GM13977 (cell line): ENCODE measurements at regions not wholly inside any gene's neighbourhood (a gene's known extent, or its start where the extent isn't known, plus 50 kb on each side); places are given as distances from the start of the nearest gene placed in this dataset.

ENCODE experiments used
- DNase-seq: peaks from one replicate; pipeline ENCODE4 v3.0.0; 2012; ENCODE audit warnings: low spot score
- CTCF ChIP-seq: IDR thresholded peaks from 2 replicates; pipeline ENCODE4 v1.5.1; 2012; ENCODE audit warnings: mild to moderate bottlenecking, control low read depth; ENCODE audit not compliant: insufficient read depth; ENCODE audit errors: extremely low read depth, missing control alignments
- in situ Hi-C: fragments of 300-500 bp; cut with MboI; formaldehyde crosslinking; loops from one replicate; pipeline ENCODE4 v1.12.0; 2022; ENCODE audit warnings: low sequenced_read_pairs, low pct_unique_long_range_greater_than_20kb, mixed read lengths, inconsistent platforms; ENCODE audit not compliant: unreplicated experiment

- TF ChIP-seq CTCF, result no peak
- no peak for DNase-seq
- in situ Hi-C loops, result no loop called here
Observed at GRCh38 chr3:162799910-162800309, 1303.3 kb downstream of the OTOL1 start.

DNA sequence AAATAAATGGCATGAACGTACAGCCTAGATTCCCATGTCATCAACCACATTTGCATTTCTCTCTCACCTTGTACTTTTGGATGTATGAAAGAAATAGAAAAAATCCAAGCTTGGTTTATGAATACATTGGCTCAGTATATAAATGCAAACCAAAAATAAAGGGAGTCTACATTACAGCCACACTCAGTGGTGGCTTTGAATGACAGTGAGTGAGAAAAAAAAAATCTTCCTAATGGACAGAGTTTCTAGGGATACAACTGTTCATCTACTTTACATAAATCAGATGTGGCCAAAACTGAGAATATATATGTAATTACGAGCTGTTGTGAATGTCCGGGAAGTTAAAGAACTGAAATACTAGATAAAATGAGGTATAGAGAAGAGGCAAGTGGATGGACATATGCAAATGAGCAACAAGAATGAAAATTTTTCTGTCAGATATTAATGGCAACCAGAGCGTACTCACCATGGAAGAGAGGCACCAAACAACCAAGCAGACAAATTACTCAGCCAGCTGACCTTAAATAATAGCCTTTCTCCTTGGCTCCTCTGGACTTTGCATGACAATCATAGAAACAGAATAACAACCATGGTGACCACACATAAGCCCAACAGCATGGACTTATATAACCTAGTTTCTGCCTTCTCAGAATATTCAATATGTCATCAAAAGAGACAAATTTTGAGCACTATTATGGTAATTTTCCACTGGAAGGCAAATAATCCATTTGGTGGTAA is 1305.8 kb downstream of the OTOL1 start:
- DNase-seq, result no peak
- in situ Hi-C loops, result no loop called here
- no peak for TF ChIP-seq CTCF

- no peak for DNase-seq
- TF ChIP-seq CTCF, result no peak
- in situ Hi-C loops, result no loop called here
Observed at GRCh38 chr3:162810776-162811175, 1314.2 kb downstream of the OTOL1 start.

DNA sequence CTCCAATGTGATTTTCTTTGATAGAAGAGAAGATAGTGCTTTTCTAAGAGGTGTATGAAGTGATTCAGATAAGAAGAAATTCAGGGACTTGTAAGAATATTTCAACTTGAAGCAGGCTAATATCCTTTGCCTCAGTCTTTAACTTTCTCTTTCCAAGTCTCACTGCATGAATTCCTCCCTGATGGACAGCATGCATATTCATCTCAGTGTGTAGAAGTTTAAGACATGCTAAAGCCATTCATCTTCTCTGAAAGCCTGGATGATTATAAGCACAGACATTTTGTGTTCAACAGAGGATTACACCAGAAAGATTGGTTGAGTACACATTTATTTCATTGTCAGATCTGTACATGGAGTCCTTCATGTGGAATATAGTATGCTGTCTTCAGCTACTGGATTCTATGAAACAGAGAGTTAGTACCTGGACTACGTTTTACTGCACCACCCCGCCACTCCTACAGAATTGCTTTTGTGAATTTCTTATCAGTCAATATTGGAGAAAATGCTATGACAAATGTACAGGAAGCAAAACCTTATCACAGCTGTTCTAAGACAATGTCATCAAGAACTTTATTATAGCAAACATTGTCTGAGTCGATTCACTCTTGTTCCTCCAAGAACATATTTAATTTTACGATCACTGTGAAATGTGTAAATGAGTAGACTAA is 1346.1 kb downstream of the OTOL1 start:
- in situ Hi-C loops, result no loop called here
- no peak for TF ChIP-seq CTCF
- DNase-seq, result no peak

DNA sequence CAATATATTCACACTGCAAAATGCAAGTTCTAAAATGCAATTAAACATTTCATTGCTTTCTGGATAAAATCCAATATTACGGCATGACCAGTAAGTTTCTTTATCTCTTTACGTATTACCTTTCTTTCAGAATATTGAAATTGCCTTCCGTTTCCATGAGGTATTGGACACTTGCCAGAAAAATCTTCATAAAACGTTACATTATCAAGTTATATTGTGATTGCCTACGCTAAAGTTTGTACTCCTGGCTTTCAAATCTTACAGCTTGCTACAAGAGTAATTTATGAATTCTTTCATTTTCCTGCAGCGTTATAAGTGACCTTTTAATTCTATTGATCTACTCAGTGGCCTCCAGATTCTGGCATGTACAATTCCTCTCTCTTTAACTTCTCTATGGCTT is 1349.3 kb downstream of the OTOL1 start:
- TF ChIP-seq CTCF, result no peak
- in situ Hi-C loops, result no loop called here
- DNase-seq, result no peak

GRCh38 chr3:162847511-162847910 is 1350.9 kb downstream of the OTOL1 start:
- in situ Hi-C loops, result no loop called here
- TF ChIP-seq CTCF, result no peak

More at GRCh38 chr3:162847511-162847910, 1350.9 kb downstream of the OTOL1 start:
- no peak for DNase-seq
